CD8-positive, alpha-beta memory T cell (primary cell): ENCODE measurements at regions not wholly inside any gene's neighbourhood (a gene's known extent, or its start where the extent isn't known, plus 50 kb on each side); places are given as distances from the start of the nearest gene placed in this dataset.
"Not testable (repeated sequence)": the region's sequence is repeated elsewhere in the genome, so short reads cannot be mapped to it uniquely, and the experiment has no call there.

Experiments
- CTCF ChIA-PET: fragments of 350-600 bp; sonication (Branson Sonifier 250); formaldehyde crosslinking; loops from one replicate; lab custom pipeline; 2021; ENCODE audit warnings: antibody characterized with exemption; lab: Charles Lee
- POLR2A ChIA-PET: fragments of 350-600 bp; sonication (Branson Sonifier 250); formaldehyde crosslinking; loops from one replicate; lab custom pipeline; 2021; ENCODE audit warnings: antibody characterized with exemption; lab: Charles Lee
- DNase-seq, 5 donors: peaks; one replicate each; pipeline versions ENCODE4 v3.0.0 to v3.0.0-alpha.2; 2020 to 2022; ENCODE audit warnings: mixed read lengths in 1 of 5
- H3K27ac ChIP-seq: one replicate; pipeline ENCODE4 v1.7.0; 2013; ENCODE audit warnings: low read depth, mild to moderate bottlenecking, low read length, moderate library complexity
- H3K27me3 ChIP-seq: 2 replicates; pipeline ENCODE4 v1.7.0; 2013; ENCODE audit warnings: low read length, mild to moderate bottlenecking; ENCODE audit not compliant: insufficient read depth, poor library complexity, severe bottlenecking
- H3K36me3 ChIP-seq: 2 replicates; pipeline ENCODE4 v1.7.0; 2013; ENCODE audit warnings: mild to moderate bottlenecking, low read length, moderate library complexity; ENCODE audit not compliant: insufficient read depth
- H3K4me1 ChIP-seq: 2 replicates; pipeline ENCODE4 v1.7.0; 2013; ENCODE audit warnings: mild to moderate bottlenecking, low read length, moderate library complexity; ENCODE audit not compliant: insufficient read depth
- H3K4me3 ChIP-seq: 2 replicates; pipeline ENCODE4 v1.7.0; 2013; ENCODE audit warnings: mild to moderate bottlenecking, low read length
- H3K9me3 ChIP-seq: 2 replicates; pipeline ENCODE4 v1.7.0; 2013; ENCODE audit warnings: mild to moderate bottlenecking, low read length
- H3K27ac Mint-ChIP-seq, 8 donors: one replicate each; pipeline ENCODE4 v1.8.0; 2020 to 2021; ENCODE audit warnings: mixed read lengths in 8 of 8, mild to moderate bottlenecking in 6 of 8, inconsistent platforms in 3 of 8, moderate library complexity in 3 of 8
- H3K27me3 Mint-ChIP-seq, 2 donors: one replicate each; pipeline ENCODE4 v1.8.0; 2020 to 2021; ENCODE audit warnings: mixed read lengths in 2 of 2, mild to moderate bottlenecking in 1 of 2, moderate library complexity in 1 of 2
- H3K36me3 Mint-ChIP-seq, 3 donors: one replicate each; pipeline ENCODE4 v1.8.0; 2020 to 2021; ENCODE audit warnings: mixed read lengths in 3 of 3, inconsistent platforms in 1 of 3, mild to moderate bottlenecking in 1 of 3
- H3K4me1 Mint-ChIP-seq, 3 donors: one replicate each; pipeline ENCODE4 v1.8.0; 2020 to 2021; ENCODE audit warnings: mixed read lengths in 3 of 3, inconsistent platforms in 1 of 3, mild to moderate bottlenecking in 1 of 3
- H3K4me3 Mint-ChIP-seq, 7 donors: one replicate each; pipeline ENCODE4 v1.8.0; 2020 to 2021; ENCODE audit warnings: mixed read lengths in 7 of 7, mild to moderate bottlenecking in 6 of 7, moderate library complexity in 4 of 7, inconsistent platforms in 2 of 7
- H3K9me3 Mint-ChIP-seq, 5 donors: one replicate each; pipeline ENCODE4 v1.8.0; 2020 to 2022; ENCODE audit warnings: mixed read lengths in 5 of 5, mild to moderate bottlenecking in 3 of 5, moderate library complexity in 2 of 5, inconsistent platforms in 1 of 5

GRCh38 chr2:236915186-236915585, 170.5 kb upstream of the COPS8 start:
- POLR2A ChIA-PET: no interaction called here
- Histone ChIP-seq H3K27ac (no peak overlapping the region), H3K4me3 (no peak overlapping the region), H3K36me3 (no peaks in the 10 kb centered on the region), H3K4me1 (no peaks in the 10 kb centered on the region), H3K27me3 (no peaks in the 10 kb centered on the region), H3K9me3 (no peaks in the 10 kb centered on the region)
- H3K9me3 Mint-ChIP-seq: peaks cover 0 to 2% (median 0%) of the 10 kb centered on the region in 5 donors
- peaks cover 4 to 39% of the 10 kb centered on the region in 2 donors for H3K27me3 Mint-ChIP-seq
- no peaks in the 10 kb centered on the region for H3K4me1 Mint-ChIP-seq
- H3K36me3 Mint-ChIP-seq: no peaks in the 10 kb centered on the region
- DNase-seq: no peak
- H3K4me3 Mint-ChIP-seq: no peak overlapping the region
- H3K27ac Mint-ChIP-seq: no peak overlapping the region
- CTCF ChIA-PET: interaction anchor here (0.6 kb wide), 1 partner anchor 10 kb away, joined by 3 read pairs; no protein-coding TSS in a partner anchor

- H3K9me3 Mint-ChIP-seq: peaks cover 0 to 2% (median 0%) of the 10 kb centered on the region in 5 donors
- Histone ChIP-seq H3K9me3 (no peaks in the 10 kb centered on the region), H3K27me3 (no peaks in the 10 kb centered on the region), H3K4me1 (no peaks in the 10 kb centered on the region), H3K36me3 (no peaks in the 10 kb centered on the region), H3K27ac (no peak overlapping the region), H3K4me3 (no peak overlapping the region)
- ChIA-PET CTCF (no interaction called here), POLR2A (no interaction called here)
- H3K4me1 Mint-ChIP-seq: no peaks in the 10 kb centered on the region
- no peak overlapping the region for H3K27ac Mint-ChIP-seq
- H3K36me3 Mint-ChIP-seq: no peaks in the 10 kb centered on the region
- no peak overlapping the region for H3K4me3 Mint-ChIP-seq
- peaks cover 6 to 39% of the 10 kb centered on the region in 2 donors for H3K27me3 Mint-ChIP-seq
- no peak for DNase-seq
Observed at GRCh38 chr2:236915726-236916125, 170.0 kb upstream of the COPS8 start.

GRCh38 chr2:236916181-236916580, 169.5 kb upstream of the COPS8 start:
- Histone ChIP-seq H3K4me1 (no peaks in the 10 kb centered on the region), H3K36me3 (no peaks in the 10 kb centered on the region), H3K9me3 (no peaks in the 10 kb centered on the region), H3K4me3 (no peak overlapping the region), H3K27ac (no peak overlapping the region), H3K27me3 (no peaks in the 10 kb centered on the region)
- no peaks in the 10 kb centered on the region for H3K4me1 Mint-ChIP-seq
- no peak for DNase-seq
- H3K4me3 Mint-ChIP-seq: no peak overlapping the region
- no peak overlapping the region for H3K27ac Mint-ChIP-seq
- peaks cover 0 to 2% (median 0%) of the 10 kb centered on the region in 5 donors for H3K9me3 Mint-ChIP-seq
- ChIA-PET CTCF (no interaction called here), POLR2A (no interaction called here)
- no peaks in the 10 kb centered on the region for H3K36me3 Mint-ChIP-seq
- peaks cover 9 to 35% of the 10 kb centered on the region in 2 donors for H3K27me3 Mint-ChIP-seq

GRCh38 chr2:236916651-236917050, 169.0 kb upstream of the COPS8 start:
- ChIA-PET POLR2A (no interaction called here), CTCF (no interaction called here)
- no peak overlapping the region for H3K4me3 ChIP-seq
- Mint-ChIP-seq H3K36me3 (no peaks in the 10 kb centered on the region), H3K9me3 (peaks cover 0 to 2% (median 0%) of the 10 kb centered on the region in 5 donors), H3K27ac (no peak overlapping the region), H3K4me1 (no peaks in the 10 kb centered on the region), H3K4me3 (no peak overlapping the region), H3K27me3 (peaks cover 9 to 34% of the 10 kb centered on the region in 2 donors)
- no peaks in the 10 kb centered on the region for H3K4me1 ChIP-seq
- no peaks in the 10 kb centered on the region for H3K9me3 ChIP-seq
- no peaks in the 10 kb centered on the region for H3K27me3 ChIP-seq
- no peaks in the 10 kb centered on the region for H3K36me3 ChIP-seq
- H3K27ac ChIP-seq: no peak overlapping the region
- DNase-seq: no peak

- DNase-seq: no peak
- CTCF ChIA-PET: interaction anchor here (2.3 kb wide), 1 partner anchor 11 kb away, joined by 6 read pairs; no protein-coding TSS in a partner anchor
Observed at GRCh38 chr2:236917164-236917563, 168.5 kb upstream of the COPS8 start.

GRCh38 chr2:236918545-236918944, 167.1 kb upstream of the COPS8 start:
- H3K27me3 Mint-ChIP-seq: peaks cover 9 to 21% of the 10 kb centered on the region in 2 donors

More at GRCh38 chr2:236917164-236917563, 168.5 kb upstream of the COPS8 start:
- no peak overlapping the region for H3K27ac Mint-ChIP-seq
- POLR2A ChIA-PET: no interaction called here
- H3K4me1 Mint-ChIP-seq: no peaks in the 10 kb centered on the region
- H3K27me3 Mint-ChIP-seq: peaks cover 9 to 31% of the 10 kb centered on the region in 2 donors
- no peaks in the 10 kb centered on the region for H3K9me3 ChIP-seq
- H3K36me3 ChIP-seq: no peaks in the 10 kb centered on the region
- no peak overlapping the region for H3K4me3 Mint-ChIP-seq
- no peaks in the 10 kb centered on the region for H3K36me3 Mint-ChIP-seq
- peaks cover 0 to 2% (median 0%) of the 10 kb centered on the region in 5 donors for H3K9me3 Mint-ChIP-seq
- no peaks in the 10 kb centered on the region for H3K27me3 ChIP-seq
- H3K4me3 ChIP-seq: no peak overlapping the region
- no peaks in the 10 kb centered on the region for H3K4me1 ChIP-seq
- no peak overlapping the region for H3K27ac ChIP-seq

GRCh38 chr2:236919209-236919608, 166.5 kb upstream of the COPS8 start:
- no peak overlapping the region for H3K4me3 Mint-ChIP-seq
- no peak for DNase-seq
- no peaks in the 10 kb centered on the region for H3K27me3 ChIP-seq
- peak overlapping the region in 2 of 8 donors; percentile 31 to 44 for H3K27ac Mint-ChIP-seq
- H3K4me1 ChIP-seq: no peaks in the 10 kb centered on the region
- CTCF ChIA-PET: interaction anchor here (2.3 kb wide), 1 partner anchor 9 kb away, joined by 6 read pairs; no protein-coding TSS in a partner anchor
- no peaks in the 10 kb centered on the region for H3K9me3 ChIP-seq
- H3K9me3 Mint-ChIP-seq: peaks cover 0 to 2% (median 0%) of the 10 kb centered on the region in 5 donors
- no peak overlapping the region for H3K27ac ChIP-seq
- peaks cover 7 to 23% of the 10 kb centered on the region in 2 donors for H3K27me3 Mint-ChIP-seq
- H3K4me3 ChIP-seq: no peak overlapping the region
- POLR2A ChIA-PET: no interaction called here
- no peaks in the 10 kb centered on the region for H3K36me3 ChIP-seq
- no peaks in the 10 kb centered on the region for H3K36me3 Mint-ChIP-seq
- no peaks in the 10 kb centered on the region for H3K4me1 Mint-ChIP-seq

More at GRCh38 chr2:236918545-236918944, 167.1 kb upstream of the COPS8 start:
- Mint-ChIP-seq H3K36me3 (no peaks in the 10 kb centered on the region), H3K27ac (no peak overlapping the region), H3K9me3 (peaks cover 0 to 2% (median 0%) of the 10 kb centered on the region in 5 donors), H3K4me1 (no peaks in the 10 kb centered on the region), H3K4me3 (no peak overlapping the region)
- H3K9me3 ChIP-seq: no peaks in the 10 kb centered on the region
- POLR2A ChIA-PET: no interaction called here
- no peak overlapping the region for H3K4me3 ChIP-seq
- no peaks in the 10 kb centered on the region for H3K27me3 ChIP-seq
- no peaks in the 10 kb centered on the region for H3K4me1 ChIP-seq
- CTCF ChIA-PET: interaction anchor here (2.3 kb wide), 1 partner anchor 10 kb away, joined by 6 read pairs; no protein-coding TSS in a partner anchor
- H3K36me3 ChIP-seq: no peaks in the 10 kb centered on the region
- no peak for DNase-seq
- no peak overlapping the region for H3K27ac ChIP-seq

- H3K27me3 ChIP-seq, H3K4me3 Mint-ChIP-seq, H3K36me3 ChIP-seq, H3K27ac ChIP-seq, H3K4me3 ChIP-seq, CTCF ChIA-PET, H3K9me3 ChIP-seq, H3K4me1 Mint-ChIP-seq, H3K9me3 Mint-ChIP-seq, DNase-seq, POLR2A ChIA-PET, H3K36me3 Mint-ChIP-seq, H3K4me1 ChIP-seq, H3K27ac Mint-ChIP-seq: not testable (repeated sequence)
- H3K27me3 Mint-ChIP-seq: peaks cover 7 to 19% of the 10 kb centered on the region in 2 donors
Observed at GRCh38 chr2:236919801-236920379, 165.8 kb upstream of the COPS8 start.
